GM21526 (cell line): ENCODE measurements at regions not wholly inside any gene's neighbourhood (a gene's known extent, or its start where the extent isn't known, plus 50 kb on each side); places are given as distances from the start of the nearest gene placed in this dataset.
"Not testable (repeated sequence)": the region's sequence is repeated elsewhere in the genome, so short reads cannot be mapped to it uniquely, and the experiment has no call there.

ENCODE experiments used
- ATAC-seq: cut with Tn5 transposase; IDR thresholded peaks from one replicate; pipeline ENCODE4 v1.9.1; 2021; ENCODE audit warnings: moderate library complexity; ENCODE audit not compliant: unreplicated experiment, low FRiP score

GRCh38 chr14:27833001-27833400 lies 933.6 kb upstream of the FOXG1 start:
- not testable (repeated sequence) for ATAC-seq

- no peak for ATAC-seq
Observed at GRCh38 chr14:27836386-27836785, 930.2 kb upstream of the FOXG1 start.

- no peak for ATAC-seq
Observed at GRCh38 chr14:27845241-27845850, 921.2 kb upstream of the FOXG1 start.

- ATAC-seq: no peak
Observed at GRCh38 chr14:27845902-27846301, 920.7 kb upstream of the FOXG1 start.

GRCh38 chr14:27847480-27847879 lies 919.1 kb upstream of the FOXG1 start:
- ATAC-seq: not testable (repeated sequence)

GRCh38 chr14:27849193-27849592 lies 917.4 kb upstream of the FOXG1 start:
- ATAC-seq: not testable (repeated sequence)

- no peak for ATAC-seq
Observed at GRCh38 chr14:27862684-27863083, 903.9 kb upstream of the FOXG1 start.

GRCh38 chr14:27863166-27863565 lies 903.4 kb upstream of the FOXG1 start:
- no peak for ATAC-seq

GRCh38 chr14:27881063-27881462 lies 885.5 kb upstream of the FOXG1 start:
- no peak for ATAC-seq

- no peak for ATAC-seq
Observed at GRCh38 chr14:27881646-27882045, 884.9 kb upstream of the FOXG1 start.

GRCh38 chr14:27886256-27886655 lies 880.3 kb upstream of the FOXG1 start:
- no peak for ATAC-seq

- no peak for ATAC-seq
Observed at GRCh38 chr14:27890259-27890658, 876.3 kb upstream of the FOXG1 start.

GRCh38 chr14:27908484-27908883 lies 858.1 kb upstream of the FOXG1 start:
- ATAC-seq: not testable (repeated sequence)

GRCh38 chr14:27916326-27916725 lies 850.3 kb upstream of the FOXG1 start:
- ATAC-seq: no peak

- ATAC-seq: no peak
Observed at GRCh38 chr14:27917896-27918295, 848.7 kb upstream of the FOXG1 start.

GRCh38 chr14:27927519-27927918 lies 839.1 kb upstream of the FOXG1 start:
- ATAC-seq: no peak

GRCh38 chr14:27929797-27930347 lies 836.7 kb upstream of the FOXG1 start:
- ATAC-seq: no peak

GRCh38 chr14:27938392-27938791 lies 828.2 kb upstream of the FOXG1 start:
- no peak for ATAC-seq

GRCh38 chr14:27945512-27945911 lies 821.1 kb upstream of the FOXG1 start:
- no peak for ATAC-seq

- ATAC-seq: no peak
Observed at GRCh38 chr14:27958757-27959156, 807.8 kb upstream of the FOXG1 start.

- no peak for ATAC-seq
Observed at GRCh38 chr14:27995691-27996090, 770.9 kb upstream of the FOXG1 start.

GRCh38 chr14:28001002-28001401 lies 765.6 kb upstream of the FOXG1 start:
- no peak for ATAC-seq
